ENCODE measurements at regions not wholly inside any gene's neighbourhood (a gene's known extent, or its start where the extent isn't known, plus 50 kb on each side); places are given as distances from the start of the nearest gene placed in this dataset.

GRCh38 chrX:20664131-20664530 lies 397.4 kb upstream of the RPS6KA3 start:
- TF ChIP-seq CTCF (conservative IDR thresholded peaks at IDR 0.05), result no peak
- TF ChIP-seq ZFX (IDR thresholded peaks at IDR 0.05), result no peak
